ENCODE measurements at regions not wholly inside any gene's neighbourhood (a gene's known extent, or its start where the extent isn't known, plus 50 kb on each side); places are given as distances from the start of the nearest gene placed in this dataset.
"Not testable (repeated sequence)": the region's sequence is repeated elsewhere in the genome, so short reads cannot be mapped to it uniquely, and the experiment has no call there.

DNA sequence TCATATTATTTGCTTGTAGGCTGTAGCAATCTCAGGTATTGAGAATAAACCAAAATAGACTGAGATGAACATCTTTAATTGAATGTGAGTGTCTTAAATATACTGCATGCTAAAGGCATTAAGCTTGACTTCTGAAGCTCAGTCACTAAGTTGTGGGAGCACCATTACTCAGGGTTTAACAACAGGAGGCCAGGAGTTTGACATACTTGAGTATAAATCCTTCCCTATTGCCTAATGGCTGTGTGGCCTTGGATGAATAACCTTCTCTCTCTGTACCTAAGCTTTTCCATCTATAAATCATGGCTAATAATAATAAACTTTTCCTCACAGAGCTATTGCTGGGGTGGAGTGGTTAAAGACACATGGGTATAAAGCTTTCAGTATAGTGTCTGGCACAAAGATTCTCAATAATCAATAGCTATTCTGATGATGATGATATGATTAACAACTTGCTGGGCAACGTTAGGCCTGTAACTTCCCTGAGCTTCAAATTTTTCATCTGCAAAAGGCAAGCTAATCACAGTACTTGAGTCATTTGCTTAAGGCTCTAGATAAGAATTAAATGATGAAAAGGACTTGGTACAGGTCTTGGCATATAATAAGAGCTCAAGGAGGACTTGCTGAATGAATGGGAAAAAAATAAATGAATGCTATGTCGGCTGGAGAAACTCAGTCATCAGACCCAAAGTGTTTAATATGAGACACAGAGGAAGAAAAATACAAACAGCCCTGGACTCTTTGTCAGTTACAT lies 174.0 kb upstream of the IL12B start:
- DNase-seq = no peak

GRCh38 chr5:159504857-159505304 lies 174.6 kb upstream of the IL12B start:
- DNase-seq = no peak

- no peak for DNase-seq
Observed at GRCh38 chr5:159507055-159507454, 176.8 kb upstream of the IL12B start.

GRCh38 chr5:159507661-159508060 lies 177.4 kb upstream of the IL12B start:
- DNase-seq = no peak

DNA sequence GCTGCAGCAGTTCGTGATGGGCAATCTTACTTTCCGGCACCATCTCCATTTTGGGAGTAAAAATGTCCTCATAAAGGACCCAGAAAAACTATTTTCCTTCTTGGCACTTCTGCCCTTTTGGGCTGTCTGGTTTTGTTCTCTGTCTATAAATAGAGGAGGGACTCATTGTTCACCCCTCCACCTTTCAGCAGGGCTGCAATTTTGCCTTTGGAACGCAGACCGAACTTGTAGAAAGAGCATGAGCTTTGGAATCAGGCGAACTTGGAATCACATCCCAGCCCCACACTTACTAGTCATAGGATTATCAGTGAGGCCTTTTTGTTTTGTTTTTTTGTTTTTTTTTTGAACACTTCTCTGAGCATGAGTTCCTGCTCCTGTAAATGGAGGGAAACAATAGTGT lies 178.1 kb upstream of the IL12B start:
- no peak for DNase-seq

- no peak for DNase-seq
Observed at GRCh38 chr5:159509002-159509660, 178.8 kb upstream of the IL12B start.

GRCh38 chr5:159510282-159510681 lies 180.0 kb upstream of the IL12B start:
- DNase-seq = no peak

DNA sequence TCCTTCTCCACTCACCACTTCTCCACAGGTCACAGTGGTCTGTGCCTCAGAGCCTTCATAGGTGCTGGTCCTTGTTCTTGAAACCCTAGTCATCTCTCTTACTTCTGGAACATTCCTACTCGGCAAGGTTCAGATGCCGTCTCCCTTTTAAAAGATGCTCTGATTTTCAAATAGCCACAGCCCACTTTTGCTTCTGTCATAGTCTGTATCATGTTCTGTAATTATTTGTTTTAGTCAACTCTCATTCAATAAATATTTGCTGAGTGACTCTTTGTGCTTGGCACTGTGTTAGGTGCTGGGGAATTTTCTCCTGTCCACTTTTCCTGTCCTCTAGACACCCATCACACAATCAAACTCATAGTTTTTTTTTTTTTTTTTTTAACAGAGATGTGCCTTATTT lies 181.3 kb upstream of the IL12B start:
- DNase-seq = no peak

GRCh38 chr5:159512064-159512463 lies 181.8 kb upstream of the IL12B start:
- no peak for DNase-seq

DNA sequence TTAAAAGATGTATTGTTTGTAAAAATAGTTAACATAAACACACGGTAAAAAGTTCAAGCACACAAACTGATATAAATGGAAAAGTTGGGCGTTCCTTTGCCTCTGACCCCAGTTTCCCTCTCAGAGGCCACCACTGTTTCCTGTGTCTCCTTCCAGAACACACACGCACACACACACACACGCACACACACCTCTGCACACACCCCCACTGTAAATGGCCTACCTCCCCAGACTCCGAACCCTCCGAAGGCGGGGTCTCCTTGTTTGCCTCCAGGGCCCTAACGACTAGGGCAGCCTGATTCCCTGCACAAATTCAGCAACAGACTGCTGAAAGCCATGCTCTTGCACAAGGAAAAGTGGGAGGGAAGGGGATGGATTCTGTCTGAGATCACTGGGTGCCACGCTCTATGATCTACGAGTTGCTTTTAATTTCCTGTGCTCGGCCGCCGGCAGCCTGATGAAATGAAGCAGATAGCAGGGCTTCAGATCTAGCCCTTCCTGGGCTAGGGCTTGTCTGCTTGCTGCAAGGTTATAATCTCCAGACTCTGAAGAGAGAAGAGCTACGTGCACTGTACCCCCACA lies 184.0 kb upstream of the IL12B start:
- DNase-seq = no peak

- DNase-seq = no peak
Observed at GRCh38 chr5:159515197-159515596, 184.9 kb upstream of the IL12B start.

- DNase-seq = no peak
Observed at GRCh38 chr5:159515909-159516415, 185.7 kb upstream of the IL12B start.

DNA sequence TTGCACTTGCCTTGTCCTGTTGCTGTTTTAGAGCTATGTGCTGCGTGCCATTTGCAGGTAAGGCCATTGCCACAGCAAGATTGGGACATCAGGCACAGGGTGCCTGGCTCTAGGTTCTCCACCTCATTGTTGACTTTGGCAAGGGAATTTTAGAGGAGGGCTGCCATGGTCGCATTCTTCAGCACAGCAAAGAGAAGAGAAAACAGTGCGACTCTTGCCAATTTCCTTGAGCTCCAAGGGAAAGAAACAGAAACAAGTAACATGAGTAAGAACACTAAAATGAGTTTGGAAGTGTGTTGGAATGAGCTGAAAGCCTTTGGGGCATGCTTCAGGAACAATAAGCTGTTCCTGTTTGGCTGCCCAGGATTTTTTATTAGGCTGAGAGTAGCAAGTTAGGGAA lies 188.1 kb upstream of the IL12B start:
- DNase-seq = no peak

GRCh38 chr5:159519365-159519764 lies 189.1 kb upstream of the IL12B start:
- DNase-seq = no peak

GRCh38 chr5:159522841-159523240 lies 192.6 kb upstream of the IL12B start:
- DNase-seq = no peak

- DNase-seq = not testable (repeated sequence)
Observed at GRCh38 chr5:159524279-159524678, 194.0 kb upstream of the IL12B start.

DNA sequence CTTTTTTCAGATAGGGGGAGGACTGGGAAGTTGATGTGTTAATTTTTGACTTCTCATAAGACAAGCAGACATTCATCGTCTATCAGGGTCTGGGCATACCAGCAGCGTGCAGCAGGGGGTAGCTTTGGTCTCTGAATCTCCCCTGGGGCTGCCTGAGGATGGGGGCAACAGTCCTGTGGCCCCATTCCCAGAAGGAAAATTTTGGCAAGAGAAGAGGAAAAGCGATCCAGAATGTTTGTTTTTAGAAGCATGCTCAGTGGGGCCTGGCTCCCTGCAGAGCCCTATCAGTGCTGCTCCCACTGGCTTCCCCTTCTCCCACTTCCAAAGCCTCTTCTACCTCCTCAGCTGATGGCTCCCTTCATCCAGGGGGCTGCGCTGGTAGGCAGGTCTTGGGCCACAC lies 194.8 kb upstream of the IL12B start:
- no peak for DNase-seq

GRCh38 chr5:159527546-159528254 lies 197.4 kb upstream of the IL12B start:
- no peak for DNase-seq

GRCh38 chr5:159531554-159532105 lies 201.3 kb upstream of the IL12B start:
- no peak for DNase-seq

DNA sequence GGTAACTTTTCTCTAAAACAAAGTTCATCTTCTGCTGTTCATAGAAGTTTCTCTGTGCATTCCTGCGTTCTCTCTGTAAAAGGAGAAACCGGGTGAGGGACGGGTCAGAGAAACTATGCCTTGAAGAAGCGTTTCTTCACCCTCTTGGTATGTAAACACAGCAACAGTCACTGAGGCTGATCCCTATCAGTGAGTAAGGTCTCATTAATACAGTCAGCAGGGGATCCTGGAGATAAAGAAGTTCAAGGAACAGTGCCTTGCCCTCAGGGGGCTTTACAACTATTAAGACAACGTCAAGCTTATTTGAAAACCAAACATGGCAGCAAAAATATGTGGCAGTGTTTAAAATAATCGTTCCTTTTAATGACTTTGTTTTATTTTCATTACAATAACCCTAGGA lies 202.9 kb upstream of the IL12B start:
- DNase-seq = no peak

DNA sequence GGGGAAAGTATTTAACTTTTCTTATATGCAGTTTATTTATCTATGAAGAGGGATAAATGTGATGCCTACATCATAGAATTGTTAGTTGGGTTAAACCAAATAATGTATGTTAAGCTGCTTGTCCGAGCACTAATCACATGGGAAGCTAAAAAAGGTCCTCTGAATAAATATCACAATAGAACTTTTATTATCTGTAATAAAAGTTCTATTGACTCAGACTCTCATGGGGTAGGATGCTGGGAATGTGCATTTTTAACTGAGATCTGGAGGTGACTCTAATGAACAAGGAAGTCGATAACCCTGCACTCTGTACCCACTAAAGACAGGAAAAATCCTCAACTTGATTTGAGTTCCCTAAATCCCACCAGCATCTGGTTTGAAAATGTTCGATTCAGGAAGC lies 205.9 kb upstream of the IL12B start:
- no peak for DNase-seq

- DNase-seq = no peak
Observed at GRCh38 chr5:159536646-159537045, 206.4 kb upstream of the IL12B start.

DNA sequence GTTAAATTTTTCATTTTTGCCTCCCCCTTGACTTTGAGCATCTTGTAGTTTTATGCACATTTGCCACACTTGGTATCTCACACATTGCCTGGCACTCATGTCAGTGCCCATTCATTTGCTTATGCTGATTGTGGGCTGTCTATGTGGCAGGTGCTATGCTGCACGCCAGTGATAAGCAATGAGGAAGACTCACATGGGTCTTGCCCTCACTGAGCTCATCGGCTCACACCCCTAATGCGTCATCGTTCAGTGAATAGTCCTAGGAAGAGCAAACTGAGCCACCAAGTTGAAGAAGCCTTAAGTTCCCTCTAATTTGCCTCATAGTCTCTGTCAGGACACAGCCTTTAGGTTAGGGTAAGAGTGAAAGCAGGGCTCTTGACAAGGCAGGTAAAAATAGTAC lies 209.4 kb upstream of the IL12B start:
- DNase-seq = no peak

Measured in NCI-H510A (cell line).